ENCODE measurements at regions not wholly inside any gene's neighbourhood (a gene's known extent, or its start where the extent isn't known, plus 50 kb on each side); places are given as distances from the start of the nearest gene placed in this dataset.

GRCh38 chr22:27164781-27165503, 507.6 kb downstream of the MIAT start:
- TF ChIP-seq CTCF (IDR thresholded peaks at IDR 0.05) = no peak
- H3K4me1 ChIP-seq = no peaks in the 10 kb centered on the region
- no peak overlapping the region for H3K27ac ChIP-seq
- H3K79me2 ChIP-seq = no peaks in the 10 kb centered on the region
- no peaks in the 10 kb centered on the region for H3K27me3 ChIP-seq (ENCODE audit: control insufficient read depth, insufficient read depth, low read length)
- H2AFZ ChIP-seq = no peak overlapping the region
- H3K4me2 ChIP-seq (ENCODE audit: low read length) = no peak overlapping the region
- H3K4me3 ChIP-seq (ENCODE audit: low read depth, low read length) = no peak overlapping the region
- no peak overlapping the region for H3K9ac ChIP-seq
- H3K36me3 ChIP-seq (ENCODE audit: control insufficient read depth, insufficient read depth, low read length) = no peaks in the 10 kb centered on the region
- no peaks in the 10 kb centered on the region for H3K9me3 ChIP-seq (ENCODE audit: control insufficient read depth, low read length)

- no peaks in the 10 kb centered on the region for H3K4me1 ChIP-seq
- H3K27me3 ChIP-seq (ENCODE audit: control insufficient read depth, insufficient read depth, low read length) = no peaks in the 10 kb centered on the region
- TF ChIP-seq CTCF (IDR thresholded peaks at IDR 0.05) = no peak
- no peaks in the 10 kb centered on the region for H3K9me3 ChIP-seq (ENCODE audit: control insufficient read depth, low read length)
- H3K4me3 ChIP-seq (ENCODE audit: low read depth, low read length) = no peak overlapping the region
- no peak overlapping the region for H3K27ac ChIP-seq
- H3K36me3 ChIP-seq (ENCODE audit: control insufficient read depth, insufficient read depth, low read length) = no peaks in the 10 kb centered on the region
- H2AFZ ChIP-seq = no peak overlapping the region
- H3K4me2 ChIP-seq (ENCODE audit: low read length) = no peak overlapping the region
- no peak overlapping the region for H3K9ac ChIP-seq
- no peaks in the 10 kb centered on the region for H3K79me2 ChIP-seq
Observed at GRCh38 chr22:27168681-27169080, 511.3 kb downstream of the MIAT start.

GRCh38 chr22:27170491-27170890, 513.1 kb downstream of the MIAT start:
- no peak for TF ChIP-seq CTCF (IDR thresholded peaks at IDR 0.05)
- H2AFZ ChIP-seq = no peak overlapping the region
- no peaks in the 10 kb centered on the region for H3K9me3 ChIP-seq (ENCODE audit: control insufficient read depth, low read length)
- H3K4me2 ChIP-seq (ENCODE audit: low read length) = no peak overlapping the region
- no peak overlapping the region for H3K27ac ChIP-seq
- H3K79me2 ChIP-seq = no peaks in the 10 kb centered on the region
- H3K27me3 ChIP-seq (ENCODE audit: control insufficient read depth, insufficient read depth, low read length) = no peaks in the 10 kb centered on the region
- no peak overlapping the region for H3K4me3 ChIP-seq (ENCODE audit: low read depth, low read length)
- H3K9ac ChIP-seq = no peak overlapping the region
- H3K36me3 ChIP-seq (ENCODE audit: control insufficient read depth, insufficient read depth, low read length) = no peaks in the 10 kb centered on the region
- H3K4me1 ChIP-seq = no peaks in the 10 kb centered on the region

GRCh38 chr22:27171212-27171611, 513.8 kb downstream of the MIAT start:
- H2AFZ ChIP-seq = no peak overlapping the region
- TF ChIP-seq CTCF (IDR thresholded peaks at IDR 0.05) = no peak
- no peaks in the 10 kb centered on the region for H3K27me3 ChIP-seq (ENCODE audit: control insufficient read depth, insufficient read depth, low read length)
- H3K4me2 ChIP-seq (ENCODE audit: low read length) = no peak overlapping the region
- H3K4me1 ChIP-seq = no peaks in the 10 kb centered on the region
- no peaks in the 10 kb centered on the region for H3K79me2 ChIP-seq
- no peak overlapping the region for H3K27ac ChIP-seq
- no peak overlapping the region for H3K4me3 ChIP-seq (ENCODE audit: low read depth, low read length)
- no peaks in the 10 kb centered on the region for H3K36me3 ChIP-seq (ENCODE audit: control insufficient read depth, insufficient read depth, low read length)
- H3K9ac ChIP-seq = no peak overlapping the region
- H3K9me3 ChIP-seq (ENCODE audit: control insufficient read depth, low read length) = no peaks in the 10 kb centered on the region

- H3K9ac ChIP-seq = no peak overlapping the region
- H3K4me3 ChIP-seq (ENCODE audit: low read depth, low read length) = no peak overlapping the region
- no peak overlapping the region for H3K4me2 ChIP-seq (ENCODE audit: low read length)
- no peaks in the 10 kb centered on the region for H3K27me3 ChIP-seq (ENCODE audit: control insufficient read depth, insufficient read depth, low read length)
- H3K79me2 ChIP-seq = no peaks in the 10 kb centered on the region
- no peaks in the 10 kb centered on the region for H3K9me3 ChIP-seq (ENCODE audit: control insufficient read depth, low read length)
- TF ChIP-seq CTCF (IDR thresholded peaks at IDR 0.05) = no peak
- no peak overlapping the region for H2AFZ ChIP-seq
- H3K4me1 ChIP-seq = no peaks in the 10 kb centered on the region
- no peaks in the 10 kb centered on the region for H3K36me3 ChIP-seq (ENCODE audit: control insufficient read depth, insufficient read depth, low read length)
- no peak overlapping the region for H3K27ac ChIP-seq
Observed at GRCh38 chr22:27173530-27173929, 516.1 kb downstream of the MIAT start.
